GM12891 (cell line): ENCODE measurements at regions not wholly inside any gene's neighbourhood (a gene's known extent, or its start where the extent isn't known, plus 50 kb on each side); places are given as distances from the start of the nearest gene placed in this dataset.
"Not testable (repeated sequence)": the region's sequence is repeated elsewhere in the genome, so short reads cannot be mapped to it uniquely, and the experiment has no call there.

ENCODE experiments used
- PAX5 ChIP-seq: IDR thresholded peaks from 2 replicates; pipeline ENCODE4 v1.6.1; 2011; ENCODE audit warnings: low read length, moderate library complexity, mild to moderate bottlenecking; ENCODE audit not compliant: insufficient read depth, severe bottlenecking
- POLR2A ChIP-seq: IDR thresholded peaks from 2 replicates; pipeline ENCODE4 v1.6.1; 2011; ENCODE audit warnings: low read depth, low read length, control low read depth
- POLR2AphosphoS5 ChIP-seq: IDR thresholded peaks from 2 replicates; pipeline ENCODE4 v1.6.1; 2011; ENCODE audit warnings: low read depth, low read length, control low read depth
- TAF1 ChIP-seq: IDR thresholded peaks from 2 replicates; pipeline ENCODE4 v1.6.1; 2011; ENCODE audit warnings: low read depth, low read length, control low read depth

DNA sequence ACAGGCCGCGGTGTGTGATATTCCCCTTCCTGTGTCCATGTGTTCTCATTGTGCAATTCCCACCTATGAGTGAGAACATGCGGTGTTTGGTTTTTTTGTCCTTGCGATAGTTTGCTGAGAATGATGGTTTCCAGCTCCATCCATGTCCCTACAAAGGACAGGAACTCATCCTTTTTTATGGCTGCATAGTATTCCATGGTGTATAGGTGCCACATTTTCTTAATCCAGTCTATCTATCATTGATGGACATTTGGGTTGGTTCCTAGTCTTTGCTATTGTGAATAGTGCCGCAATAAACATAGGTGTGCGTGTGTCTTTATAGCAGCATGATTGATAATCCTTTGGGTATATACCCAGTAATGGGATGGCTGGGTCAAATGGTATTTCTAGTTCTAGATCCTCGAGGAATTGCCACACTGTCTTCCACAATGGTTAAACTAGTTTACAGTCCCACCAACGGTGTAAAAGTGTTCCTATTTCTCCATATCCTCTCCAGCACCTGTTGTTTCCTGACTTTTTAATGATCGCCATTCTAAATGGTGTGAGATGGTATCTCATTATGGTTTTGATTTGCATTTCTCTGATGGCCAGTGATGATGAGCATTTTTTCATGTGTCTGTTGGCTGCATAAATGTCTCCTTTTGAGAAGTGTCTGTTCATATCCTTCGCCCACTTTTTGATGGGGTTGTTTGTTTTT lies 125.1 kb downstream of the USP22 start:
- TF ChIP-seq POLR2A, POLR2AphosphoS5, TAF1, PAX5: not testable (repeated sequence)
